ENCODE measurements at regions not wholly inside any gene's neighbourhood (a gene's known extent, or its start where the extent isn't known, plus 50 kb on each side); places are given as distances from the start of the nearest gene placed in this dataset.

DNA sequence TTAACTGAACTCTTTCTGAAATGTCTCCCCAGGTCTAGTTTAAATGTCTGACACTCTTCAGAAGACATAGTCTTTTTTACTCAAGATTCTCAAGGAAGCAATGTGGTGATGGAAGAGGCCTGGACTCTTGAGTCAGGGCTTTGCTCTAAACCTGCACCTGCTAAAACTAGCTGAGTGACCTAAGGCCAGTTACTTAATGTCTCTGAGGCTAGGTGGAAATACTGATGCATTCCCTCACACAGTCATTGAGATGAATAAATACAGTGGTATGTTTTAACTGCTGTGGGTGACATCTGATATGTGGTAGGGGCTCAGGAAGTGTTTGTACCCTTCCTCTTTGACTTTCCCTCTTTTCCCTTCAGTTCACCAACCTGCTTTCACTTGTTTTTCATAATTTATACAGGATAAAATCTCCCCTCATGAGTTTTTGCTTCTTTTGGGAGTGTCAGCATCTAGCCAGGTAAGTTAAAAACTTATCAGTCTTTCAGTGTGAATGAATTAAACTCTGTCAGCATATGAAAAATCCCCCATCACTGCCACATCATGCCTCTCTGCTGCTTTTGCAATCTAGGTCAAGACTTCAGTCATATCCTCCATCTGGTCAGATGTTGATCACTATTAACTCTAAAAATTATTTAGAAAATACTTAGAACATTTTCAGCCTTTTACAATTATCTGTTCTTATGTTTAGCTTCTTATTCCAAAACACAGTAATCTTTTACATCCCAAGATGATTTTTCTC lies 178.7 kb upstream of the TNFAIP3 start:
- DNase-seq (ENCODE audit: low read depth in 2 of 2, low spot score in 1 of 2) = no peak

DNA sequence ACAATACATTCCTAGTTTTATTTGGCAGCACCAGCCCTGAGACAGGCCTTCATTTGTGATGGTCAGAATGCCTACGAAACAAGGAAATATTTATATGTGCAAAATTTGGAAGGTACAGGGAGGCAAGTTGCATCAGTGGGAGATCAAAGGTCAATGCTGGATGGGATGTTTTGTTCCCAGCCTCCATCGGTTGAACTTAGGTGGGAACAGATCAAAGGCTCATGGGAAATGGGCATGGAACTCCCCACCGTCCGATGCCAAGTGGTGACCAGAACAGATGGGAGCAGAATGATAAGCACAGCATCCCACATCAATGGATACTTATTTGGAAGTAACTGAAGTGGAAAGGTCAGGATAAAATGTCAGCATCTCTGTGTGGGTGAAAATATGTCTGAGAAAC lies 177.7 kb upstream of the TNFAIP3 start:
- no peak for DNase-seq (ENCODE audit: low read depth in 2 of 2, low spot score in 1 of 2)

DNA sequence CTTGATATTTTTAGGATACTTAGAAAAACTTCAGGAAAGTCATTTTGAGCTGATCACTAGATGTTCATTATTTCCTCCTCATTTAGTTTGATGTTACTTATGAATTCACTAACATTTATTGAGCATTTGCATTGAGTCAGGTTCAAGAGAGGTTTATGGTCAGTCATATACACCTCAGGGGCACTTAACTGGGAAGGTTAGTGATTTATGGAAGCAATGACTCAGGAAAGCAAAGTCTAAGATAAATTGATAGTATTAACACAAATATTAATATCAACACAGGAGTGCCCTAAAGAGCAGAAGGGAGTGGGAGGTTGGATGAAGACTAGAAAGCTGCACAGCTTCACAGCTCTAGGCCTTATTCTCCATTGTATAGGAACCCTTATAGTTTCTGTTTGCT lies 177.0 kb upstream of the TNFAIP3 start:
- no peak for DNase-seq (ENCODE audit: low read depth in 2 of 2, low spot score in 1 of 2)

DNA sequence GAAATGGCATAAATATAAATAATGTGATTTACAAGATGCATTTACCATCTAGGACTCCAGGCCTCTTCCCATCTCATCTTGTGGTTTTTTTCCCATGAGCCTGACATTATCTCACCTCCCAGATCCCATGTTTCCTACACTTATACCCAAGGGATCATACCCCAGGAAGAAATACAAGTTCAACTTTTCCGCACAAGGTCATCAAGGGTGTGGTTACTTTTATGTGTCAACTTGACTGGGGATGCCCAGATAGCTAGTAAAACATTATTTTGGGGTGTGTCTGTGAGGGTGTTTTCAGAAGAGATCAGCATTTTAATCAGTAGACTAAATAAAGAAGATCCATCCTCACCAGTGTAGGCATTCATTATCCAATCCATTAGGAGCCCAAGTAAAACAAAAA lies 176.3 kb upstream of the TNFAIP3 start:
- DNase-seq (ENCODE audit: low read depth in 2 of 2, low spot score in 1 of 2) = no peak

DNA sequence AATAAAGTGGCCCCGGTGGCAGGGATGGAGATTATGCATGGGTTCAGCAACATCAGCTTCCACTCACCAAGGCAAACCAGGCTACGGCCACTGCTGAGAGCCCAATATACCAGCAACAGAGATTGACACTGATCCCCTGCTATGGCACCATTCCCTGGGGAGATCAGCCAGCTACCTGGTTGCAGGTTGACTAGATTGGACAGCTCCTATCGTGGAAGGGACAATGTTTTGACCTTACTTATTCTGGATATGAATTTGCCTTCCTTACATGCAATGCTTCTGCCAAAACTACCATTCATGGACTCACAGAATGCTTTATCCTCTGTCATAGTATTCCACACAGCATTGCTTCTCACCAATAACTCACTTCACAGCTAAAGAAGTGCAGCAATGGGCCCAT lies 174.8 kb upstream of the TNFAIP3 start:
- no peak for DNase-seq (ENCODE audit: low read depth in 2 of 2, low spot score in 1 of 2)

DNA sequence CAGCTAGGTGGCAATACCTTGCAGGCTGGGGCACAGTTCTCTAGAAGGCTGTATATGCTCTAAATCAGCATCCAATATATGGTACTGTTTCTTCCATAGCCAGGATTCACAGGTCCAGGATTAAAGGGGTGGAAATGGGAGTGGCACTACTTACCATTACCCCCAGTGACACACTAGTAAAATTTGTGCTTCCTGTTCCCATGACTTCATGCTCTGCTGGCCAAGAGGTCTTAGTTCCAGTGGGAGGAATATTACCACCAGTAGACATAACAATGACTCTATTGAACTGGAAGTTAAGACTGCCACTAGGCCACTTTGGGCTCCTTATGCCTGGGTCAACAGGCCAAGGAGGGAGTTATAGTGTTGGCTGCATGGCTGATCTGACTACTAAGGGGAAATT lies 174.3 kb upstream of the TNFAIP3 start:
- no peak for DNase-seq (ENCODE audit: low read depth in 2 of 2, low spot score in 1 of 2)

DNA sequence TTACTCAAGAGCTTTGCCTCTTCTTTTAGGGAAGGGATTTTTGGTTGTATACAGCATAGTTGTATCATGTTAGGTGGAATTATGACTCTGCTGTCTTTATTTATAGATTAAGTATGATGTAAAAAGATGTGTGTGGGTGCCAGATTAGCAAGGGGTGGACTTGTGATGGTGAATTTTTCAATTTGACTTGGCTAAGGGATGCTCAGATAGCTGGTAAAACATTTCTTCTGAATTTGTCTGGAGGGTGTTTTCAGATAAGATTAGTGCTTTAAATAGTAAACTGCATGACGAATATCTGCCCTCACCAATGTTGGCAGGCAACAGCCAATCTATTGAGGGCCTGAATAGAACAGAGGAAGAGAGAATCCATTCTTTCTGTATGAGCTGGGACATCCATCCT lies 173.3 kb upstream of the TNFAIP3 start:
- no peak for DNase-seq (ENCODE audit: low read depth in 2 of 2, low spot score in 1 of 2)

DNA sequence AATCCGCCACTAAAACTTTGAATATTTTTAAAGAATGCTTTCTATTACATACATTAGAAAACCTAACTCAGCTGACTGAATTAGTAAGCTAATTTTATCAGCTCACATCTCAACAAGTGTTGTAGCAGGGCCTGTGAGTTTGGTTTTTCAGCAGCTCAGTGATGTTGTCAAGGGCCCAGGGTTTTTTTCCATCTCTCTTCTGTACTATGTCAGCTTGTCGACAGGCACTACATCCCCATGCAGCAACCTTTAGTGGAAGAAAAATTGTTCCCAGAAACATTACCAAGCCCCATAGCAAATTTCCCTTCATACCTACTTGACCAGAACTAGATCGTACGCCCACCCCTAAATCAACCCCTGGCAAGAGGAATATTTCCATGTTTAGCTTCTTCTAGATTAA lies 170.3 kb upstream of the TNFAIP3 start:
- DNase-seq (ENCODE audit: low read depth in 2 of 2, low spot score in 1 of 2) = no peak

DNA sequence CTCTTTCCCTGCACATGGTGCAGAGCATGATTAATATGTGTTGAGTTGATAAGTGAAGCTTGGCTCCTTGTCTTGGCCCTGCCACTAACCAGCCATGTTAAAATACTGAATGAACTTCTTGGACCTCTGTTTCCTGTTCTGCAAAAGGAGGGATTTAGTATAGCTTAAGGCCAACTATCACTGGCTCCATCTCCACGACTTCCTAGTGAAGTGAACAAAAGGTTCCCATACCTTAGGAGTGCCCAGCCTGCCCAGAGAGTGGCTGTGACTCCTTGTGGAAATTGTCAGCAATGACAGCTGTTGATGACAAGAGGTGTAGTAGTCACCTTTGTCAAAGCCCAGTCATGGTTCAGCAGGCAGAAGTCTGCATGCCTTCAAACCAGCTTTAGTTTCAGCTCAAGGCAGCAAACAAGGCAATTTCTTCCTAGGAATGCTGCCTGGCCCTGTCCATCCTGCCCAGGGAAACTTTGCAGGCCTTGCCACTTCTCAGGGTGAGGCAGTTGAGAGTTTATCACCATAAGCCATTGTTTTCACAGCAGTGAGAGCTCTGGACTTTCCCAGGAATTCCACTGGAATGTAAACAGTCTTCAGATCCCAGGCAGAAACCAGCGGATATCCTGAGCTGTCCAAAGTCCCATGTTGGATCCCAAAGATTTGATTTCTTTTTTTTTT lies 169.7 kb upstream of the TNFAIP3 start:
- no peak for DNase-seq (ENCODE audit: low read depth in 2 of 2, low spot score in 1 of 2)

DNA sequence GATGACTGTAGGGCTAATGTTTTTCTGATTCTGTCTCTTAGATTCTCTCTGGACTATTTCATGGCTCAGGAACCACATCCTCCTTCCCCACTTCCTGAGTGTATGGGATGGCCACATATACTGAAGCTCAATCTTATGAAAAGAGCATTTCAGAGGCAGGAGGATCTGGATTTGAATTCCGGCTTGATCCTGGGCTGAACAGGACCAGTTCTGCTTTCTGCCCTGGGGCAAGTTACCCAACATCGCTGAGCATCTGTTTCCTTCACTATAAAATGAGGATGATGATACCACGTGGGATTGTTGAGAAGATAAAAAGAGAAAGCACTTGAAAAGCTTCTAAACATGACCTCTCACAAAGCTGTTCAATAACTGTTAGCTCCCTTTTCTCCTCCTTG lies 168.4 kb upstream of the TNFAIP3 start:
- DNase-seq (ENCODE audit: low read depth in 2 of 2, low spot score in 1 of 2) = no peak

DNA sequence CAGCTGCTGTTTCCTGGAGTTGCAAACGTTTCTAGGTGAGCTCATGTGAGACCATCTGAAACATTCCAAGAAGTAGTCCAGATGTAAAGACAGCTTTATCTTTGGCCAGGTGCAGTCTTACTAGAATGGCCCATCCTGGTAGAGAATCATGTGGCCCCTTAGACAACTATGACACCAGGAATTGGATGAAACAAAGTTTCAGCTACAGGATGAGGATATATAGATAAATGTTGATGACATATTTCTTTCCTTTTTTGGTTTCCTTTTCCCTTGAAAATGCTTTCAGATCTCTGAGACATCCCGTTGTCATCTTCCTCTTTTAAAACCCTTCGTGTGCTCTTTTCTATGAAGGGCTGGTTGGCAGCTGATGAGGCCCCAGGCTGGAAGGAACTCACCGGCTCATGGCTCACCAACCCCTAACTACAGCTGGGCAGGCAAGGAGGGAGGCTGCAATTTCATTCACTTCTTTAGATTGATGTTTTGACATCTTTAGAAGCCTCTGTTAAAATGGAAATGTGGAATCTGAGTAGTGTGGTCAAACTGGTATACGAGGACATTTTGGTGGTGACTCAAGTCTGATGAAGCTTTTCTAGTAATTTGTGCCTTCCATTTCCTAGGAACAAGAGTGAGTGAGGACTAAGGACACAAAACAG lies 167.9 kb upstream of the TNFAIP3 start:
- no peak for DNase-seq (ENCODE audit: low read depth in 2 of 2, low spot score in 1 of 2)

DNA sequence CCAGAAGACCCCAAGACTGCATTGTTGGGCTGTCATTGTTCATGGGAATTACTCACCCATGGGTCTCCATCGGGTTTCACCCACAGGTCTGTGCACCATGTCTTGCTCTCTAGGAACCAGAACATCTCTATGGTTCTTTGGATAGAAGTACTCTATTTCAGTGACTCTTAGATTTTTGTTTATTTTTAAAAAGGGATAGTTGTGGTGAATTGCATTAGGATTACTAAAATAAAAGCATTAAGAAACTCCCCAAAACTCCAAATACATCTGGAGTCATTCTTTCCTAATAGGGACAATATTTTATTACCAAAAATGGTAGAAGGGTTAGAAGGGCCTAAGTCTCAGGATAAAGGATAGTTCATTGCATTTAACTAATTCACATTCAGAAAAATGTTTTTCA lies 166.9 kb upstream of the TNFAIP3 start:
- no peak for DNase-seq (ENCODE audit: low read depth in 2 of 2, low spot score in 1 of 2)

DNA sequence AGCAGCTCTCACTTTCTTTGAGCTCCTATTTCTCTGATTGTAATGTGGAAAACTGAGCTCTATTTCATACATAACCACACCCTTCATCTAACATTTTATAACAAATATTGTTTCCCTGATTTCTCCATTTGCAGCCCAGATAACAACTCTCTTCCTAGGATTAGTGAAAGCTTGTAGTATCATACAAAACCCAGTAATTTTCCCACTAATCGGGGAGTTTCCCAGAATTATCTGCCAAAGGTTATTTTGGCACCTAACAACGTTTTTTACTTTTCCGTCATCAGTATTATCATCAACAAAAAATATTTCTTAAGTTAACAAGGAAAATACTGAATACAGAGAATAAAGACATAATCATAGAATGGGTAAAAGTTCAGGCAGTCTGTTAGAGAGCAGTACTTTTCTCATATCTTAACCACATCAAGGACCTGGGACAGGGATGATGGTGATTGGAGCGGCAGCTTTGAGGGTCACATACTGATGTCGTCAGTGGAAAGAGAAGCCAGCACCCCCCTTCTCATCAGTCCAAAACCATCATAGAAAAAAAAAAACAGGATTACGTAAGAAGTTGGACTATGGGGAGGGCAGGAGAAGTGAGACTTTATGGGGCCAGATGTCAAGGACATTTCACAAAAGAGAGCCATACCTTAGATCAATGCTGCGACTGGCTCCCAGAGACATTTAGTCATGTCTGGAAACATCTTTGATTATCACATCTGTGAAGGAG lies 166.1 kb upstream of the TNFAIP3 start:
- no peak for DNase-seq (ENCODE audit: low read depth in 2 of 2, low spot score in 1 of 2)

DNA sequence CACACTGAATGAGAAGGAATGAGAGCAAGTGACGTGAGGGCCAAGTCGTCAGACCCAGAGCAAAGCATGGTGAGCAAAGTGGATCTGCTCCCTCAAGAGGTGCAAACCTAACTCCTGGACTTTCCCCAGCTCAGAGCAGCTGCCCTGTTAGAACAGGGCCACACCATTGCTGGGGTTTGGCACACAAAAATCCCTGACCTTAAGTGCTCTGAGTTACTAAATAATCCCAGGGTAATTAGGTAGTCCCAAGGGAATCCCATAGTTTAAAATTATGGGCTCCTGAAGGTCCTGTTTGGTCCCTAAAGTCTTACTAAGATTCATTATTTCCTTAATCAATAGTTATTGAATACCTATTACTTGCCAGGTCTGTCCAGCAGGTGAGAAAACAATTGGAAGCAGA lies 165.1 kb upstream of the TNFAIP3 start:
- no peak for DNase-seq (ENCODE audit: low read depth in 2 of 2, low spot score in 1 of 2)

DNA sequence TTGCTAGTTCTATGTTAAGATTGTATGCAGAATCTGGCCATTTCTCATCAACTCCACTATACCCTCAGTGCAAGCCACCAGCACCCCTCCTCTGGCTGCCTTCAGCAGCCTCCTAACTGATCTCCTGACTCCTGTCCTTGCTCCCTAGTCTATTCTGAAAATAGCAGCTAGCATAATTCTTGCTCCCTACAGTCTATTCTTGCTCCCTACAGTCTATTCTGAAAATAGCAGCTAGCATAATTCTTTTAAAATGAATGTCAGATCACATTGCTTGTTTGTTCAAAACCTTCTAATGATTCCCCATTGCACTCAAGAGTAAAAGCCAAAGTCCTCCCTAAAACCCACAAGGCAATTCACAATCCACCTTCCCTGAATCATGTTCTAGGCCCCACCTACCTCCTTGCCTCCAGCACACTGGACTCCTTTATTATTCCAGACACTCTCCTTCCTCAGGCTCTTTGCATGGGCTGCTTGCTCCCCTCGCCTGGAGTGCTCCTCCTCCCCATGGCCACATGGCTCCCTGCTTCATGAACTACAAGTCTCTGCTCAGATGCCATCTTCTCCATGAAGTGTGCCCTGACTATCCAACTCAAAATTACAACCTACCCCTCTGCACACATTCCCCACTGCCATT lies 164.2 kb upstream of the TNFAIP3 start:
- no peak for DNase-seq (ENCODE audit: low read depth in 2 of 2, low spot score in 1 of 2)

DNA sequence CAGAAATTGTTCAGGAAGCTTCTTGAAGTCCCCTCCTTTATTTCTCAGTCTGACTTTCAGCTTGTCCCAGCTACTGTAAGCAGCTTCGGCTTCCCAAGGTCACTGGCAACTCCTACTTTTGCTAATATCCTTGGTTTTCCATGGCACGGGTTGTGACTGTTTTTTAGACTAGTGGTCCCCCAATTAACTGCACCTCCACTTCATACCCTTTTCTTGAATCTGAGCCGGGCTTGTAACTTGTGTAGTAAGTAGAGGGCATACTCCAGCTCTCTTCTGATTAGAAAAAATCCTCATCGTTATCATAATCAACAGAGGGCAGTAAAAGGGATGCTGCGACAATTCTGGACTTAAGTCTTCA lies 162.3 kb upstream of the TNFAIP3 start:
- DNase-seq (ENCODE audit: low read depth in 2 of 2, low spot score in 1 of 2) = no peak

DNA sequence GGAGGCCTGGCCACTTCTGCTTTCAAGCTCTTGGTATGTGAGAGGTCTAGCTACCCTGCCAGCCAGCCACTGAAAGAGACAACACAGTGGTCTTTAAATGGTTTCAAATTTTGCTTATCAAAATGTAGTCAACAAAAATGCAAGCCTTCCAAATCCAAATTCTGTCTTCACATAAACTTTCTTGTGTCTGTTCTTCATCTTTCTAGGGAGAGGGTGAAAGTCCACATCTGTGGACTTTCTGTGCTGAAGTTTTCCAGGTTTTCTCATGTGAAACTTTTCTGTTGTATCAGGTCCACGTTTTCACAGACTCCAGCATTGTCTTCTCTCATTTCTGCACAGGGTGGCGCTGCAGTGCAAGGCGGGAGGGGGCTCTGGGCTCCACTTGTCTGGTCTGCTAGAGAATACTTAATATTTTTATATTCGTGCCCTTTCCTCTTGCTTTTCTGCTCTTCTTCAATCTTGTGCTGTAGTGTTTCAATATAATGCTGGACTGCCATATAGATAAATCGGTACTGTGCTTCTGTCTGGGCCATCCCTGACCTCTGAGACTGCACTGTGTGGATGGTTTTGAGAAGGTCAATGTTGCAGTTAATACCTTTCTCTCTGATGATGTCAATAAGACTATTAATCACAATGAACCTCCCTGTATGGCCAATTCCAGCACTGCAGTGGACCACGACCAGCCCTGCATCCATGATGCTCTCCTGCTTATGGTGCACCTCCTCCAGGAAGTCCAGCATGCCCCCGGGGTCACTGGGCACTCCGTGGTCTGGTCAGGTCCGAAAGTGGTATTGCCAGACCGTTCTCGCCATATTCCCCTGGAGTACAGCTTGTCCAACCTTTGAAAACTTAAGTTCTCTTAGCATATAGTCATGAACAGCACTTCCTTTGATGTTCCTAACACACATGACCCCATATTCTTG lies 161.6 kb upstream of the TNFAIP3 start:
- peak; percentile 30 to 54 for DNase-seq (ENCODE audit: low read depth in 2 of 2, low spot score in 1 of 2)

DNA sequence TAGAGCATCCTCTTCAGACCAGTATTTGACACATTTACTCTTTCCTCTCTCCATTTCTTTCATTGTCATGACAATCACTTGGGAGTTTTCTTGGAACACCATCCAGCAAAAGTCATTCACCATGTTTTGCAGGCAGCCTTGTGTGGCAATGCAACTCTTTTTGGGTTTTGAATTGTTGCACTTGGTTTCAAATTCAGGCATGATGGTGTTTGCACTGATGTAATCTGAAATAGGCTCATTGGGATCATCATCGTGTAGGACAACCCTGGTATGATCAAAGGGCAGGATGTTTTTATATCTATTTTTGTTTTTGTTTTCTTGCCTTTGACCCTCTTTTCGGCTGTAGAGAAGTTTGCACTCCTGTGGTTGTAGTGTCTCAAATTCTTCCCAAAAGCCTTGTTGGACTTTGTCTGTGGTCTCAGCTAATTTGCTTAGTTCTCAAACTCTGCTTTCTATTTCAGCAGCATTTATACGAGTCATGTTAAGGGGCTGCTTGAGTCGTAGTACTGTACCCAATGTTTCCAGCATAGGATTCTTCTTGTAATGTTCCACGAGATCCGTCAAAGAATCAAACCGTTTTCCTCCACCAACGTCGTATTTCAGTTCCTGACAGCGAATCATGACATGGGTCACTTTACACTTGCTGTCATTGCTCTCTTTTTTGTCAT lies 160.8 kb upstream of the TNFAIP3 start:
- DNase-seq (ENCODE audit: low read depth in 2 of 2, low spot score in 1 of 2) = no peak

DNA sequence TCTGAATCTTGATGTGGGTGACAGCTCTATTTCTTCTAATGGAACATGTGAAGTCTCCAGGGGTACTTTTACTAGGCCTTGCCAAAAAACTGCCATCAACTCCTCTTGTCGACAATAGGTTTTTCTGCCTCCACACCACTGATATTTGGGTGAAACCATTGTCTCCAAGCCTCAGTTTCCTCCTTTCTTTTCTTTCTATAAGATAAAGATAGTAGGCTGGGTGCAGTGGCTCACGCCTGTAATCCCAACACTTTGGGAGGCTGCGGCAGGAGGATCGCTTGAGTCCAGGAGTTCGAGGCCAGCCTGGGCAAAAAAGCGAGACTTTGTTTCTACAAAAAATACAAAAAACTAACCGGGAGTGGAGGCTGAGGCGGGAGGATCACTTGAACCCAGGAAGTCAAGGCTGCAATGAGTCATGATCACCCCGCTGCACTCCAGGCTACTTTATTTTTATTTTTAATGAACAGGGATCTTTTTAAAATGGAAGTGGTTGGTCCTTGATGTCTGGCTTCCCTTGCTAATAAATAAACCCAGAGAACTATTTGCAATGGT lies 159.9 kb upstream of the TNFAIP3 start:
- DNase-seq (ENCODE audit: low read depth in 2 of 2, low spot score in 1 of 2) = no peak
